Dendritic cell treated with granulocyte-macrophage colony-stimulating factor and Interleukin-4, amounts not matched to agents 40 ng/mL and 50 ng/mL, for 4 days (primary cell): ENCODE measurements at regions not wholly inside any gene's neighbourhood (a gene's known extent, or its start where the extent isn't known, plus 50 kb on each side); places are given as distances from the start of the nearest gene placed in this dataset.
"Not testable (repeated sequence)": the region's sequence is repeated elsewhere in the genome, so short reads cannot be mapped to it uniquely, and the experiment has no call there.

Experiments used
- H3K27ac Mint-ChIP-seq: one replicate; pipeline ENCODE4 v1.8.0; 2022; ENCODE audit warnings: mild to moderate bottlenecking, mixed read lengths
- H3K27me3 Mint-ChIP-seq: one replicate; pipeline ENCODE4 v1.8.0; 2022; ENCODE audit warnings: mild to moderate bottlenecking, mixed read lengths
- H3K36me3 Mint-ChIP-seq: one replicate; pipeline ENCODE4 v1.8.0; 2022; ENCODE audit warnings: low read depth, mixed read lengths
- H3K4me1 Mint-ChIP-seq: one replicate; pipeline ENCODE4 v1.8.0; 2022; ENCODE audit warnings: low read depth, mixed read lengths
- H3K4me3 Mint-ChIP-seq: one replicate; pipeline ENCODE4 v1.8.0; 2022; ENCODE audit warnings: mild to moderate bottlenecking, moderate library complexity, mixed read lengths
- H3K9me3 Mint-ChIP-seq: one replicate; pipeline ENCODE4 v1.8.0; 2022; ENCODE audit warnings: mixed read lengths
- intact Hi-C: fragments of 100-400 bp; cut with micrococcal nuclease; formaldehyde crosslinking; loops from one replicate; pipeline ENCODE4 v1.15.0; 2022

DNA sequence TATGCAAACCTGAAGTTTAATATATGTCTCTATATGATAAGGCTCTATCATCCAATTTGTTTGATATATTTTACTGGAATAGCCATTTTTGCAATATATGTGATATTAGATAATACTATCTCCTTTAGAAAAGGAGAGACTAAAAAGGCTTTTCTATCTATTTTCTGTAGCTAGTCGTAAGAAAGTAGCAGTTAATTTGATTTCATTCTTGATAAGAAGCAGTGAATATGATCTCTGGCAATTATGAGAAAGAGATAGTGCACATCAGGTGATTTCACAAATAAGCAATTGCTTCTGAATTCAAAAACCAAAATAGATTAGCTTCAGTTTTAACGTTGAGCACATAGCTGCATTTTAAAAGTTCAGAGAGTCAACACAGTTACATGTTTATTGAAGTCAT, 1318.4 kb downstream of the CDH8 start:
- intact Hi-C loops: no loop called here
- Mint-ChIP-seq H3K27me3 (no peaks in the 10 kb centered on the region), H3K9me3 (peaks cover 28% of the 10 kb centered on the region), H3K4me3 (no peak overlapping the region), H3K36me3 (no peaks in the 10 kb centered on the region), H3K4me1 (no peaks in the 10 kb centered on the region), H3K27ac (no peak overlapping the region)

DNA sequence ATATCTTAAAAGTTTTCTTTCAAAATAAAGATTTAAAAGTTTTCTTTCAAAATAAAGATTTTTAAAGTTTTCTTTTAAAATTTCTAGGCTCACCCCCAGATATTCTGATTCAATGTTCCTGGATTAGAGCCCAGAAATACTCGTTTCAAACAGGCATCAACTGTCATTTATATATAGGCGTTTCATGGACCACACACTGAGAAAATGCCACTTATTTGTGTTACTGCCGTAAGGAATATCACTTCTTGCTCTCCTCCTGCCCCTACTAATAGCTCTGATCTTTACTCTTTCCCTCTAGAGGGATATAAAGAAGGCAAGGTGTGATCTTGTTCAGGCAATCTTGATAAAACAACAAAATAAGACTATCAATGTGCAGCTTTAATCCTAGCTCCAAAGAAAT, 1324.1 kb downstream of the CDH8 start:
- H3K36me3 Mint-ChIP-seq: no peaks in the 10 kb centered on the region
- no peak overlapping the region for H3K4me3 Mint-ChIP-seq
- H3K4me1 Mint-ChIP-seq: no peaks in the 10 kb centered on the region
- no peak overlapping the region for H3K27ac Mint-ChIP-seq
- intact Hi-C loops: no loop called here
- no peaks in the 10 kb centered on the region for H3K27me3 Mint-ChIP-seq
- peaks cover 9% of the 10 kb centered on the region for H3K9me3 Mint-ChIP-seq

DNA sequence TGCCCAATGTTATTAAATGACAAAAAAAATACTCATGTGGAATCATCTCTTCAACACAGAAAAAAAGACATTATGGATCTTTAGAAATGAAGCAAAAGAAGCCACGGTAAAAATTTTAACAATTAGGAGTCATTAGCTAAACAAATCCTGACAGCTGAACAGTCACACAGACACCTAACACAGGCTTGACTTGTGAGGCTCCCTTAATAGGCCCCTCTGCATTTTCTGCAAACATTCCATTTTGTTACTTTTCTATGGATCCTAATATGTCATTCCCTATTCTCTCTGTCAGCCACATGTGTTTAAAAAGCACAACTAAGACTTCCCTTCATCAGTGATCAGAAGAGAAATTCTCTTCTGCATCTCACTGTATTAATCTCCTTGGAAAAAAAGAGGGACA, 1331.5 kb downstream of the CDH8 start:
- no peak overlapping the region for H3K4me3 Mint-ChIP-seq
- no peaks in the 10 kb centered on the region for H3K4me1 Mint-ChIP-seq
- no peaks in the 10 kb centered on the region for H3K27me3 Mint-ChIP-seq
- intact Hi-C loops: no loop called here
- no peaks in the 10 kb centered on the region for H3K36me3 Mint-ChIP-seq
- H3K27ac Mint-ChIP-seq: no peak overlapping the region
- H3K9me3 Mint-ChIP-seq: peaks cover 9% of the 10 kb centered on the region

DNA sequence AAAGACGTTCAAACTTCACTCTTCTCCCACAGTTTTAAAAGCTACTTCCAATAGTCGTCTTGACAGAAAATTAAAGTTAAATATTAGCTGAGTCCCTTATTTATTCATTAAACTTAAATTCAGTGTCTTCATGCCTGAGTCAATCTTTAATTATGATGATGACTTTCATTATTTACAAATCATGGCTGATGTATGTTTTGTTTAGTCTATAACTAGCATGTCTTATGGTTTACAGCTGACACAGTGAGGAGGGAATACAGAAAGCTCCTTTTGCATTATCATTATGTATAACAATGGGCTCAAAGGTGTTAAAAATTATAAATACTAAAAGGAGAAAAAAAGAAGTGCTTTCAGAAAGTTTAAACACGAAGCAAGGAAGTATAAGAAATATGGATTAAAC, 1333.1 kb downstream of the CDH8 start:
- Mint-ChIP-seq H3K4me1 (no peaks in the 10 kb centered on the region), H3K9me3 (peaks cover 4% of the 10 kb centered on the region), H3K36me3 (no peaks in the 10 kb centered on the region), H3K27ac (no peak overlapping the region), H3K4me3 (no peak overlapping the region), H3K27me3 (no peaks in the 10 kb centered on the region)
- intact Hi-C loops: no loop called here

DNA sequence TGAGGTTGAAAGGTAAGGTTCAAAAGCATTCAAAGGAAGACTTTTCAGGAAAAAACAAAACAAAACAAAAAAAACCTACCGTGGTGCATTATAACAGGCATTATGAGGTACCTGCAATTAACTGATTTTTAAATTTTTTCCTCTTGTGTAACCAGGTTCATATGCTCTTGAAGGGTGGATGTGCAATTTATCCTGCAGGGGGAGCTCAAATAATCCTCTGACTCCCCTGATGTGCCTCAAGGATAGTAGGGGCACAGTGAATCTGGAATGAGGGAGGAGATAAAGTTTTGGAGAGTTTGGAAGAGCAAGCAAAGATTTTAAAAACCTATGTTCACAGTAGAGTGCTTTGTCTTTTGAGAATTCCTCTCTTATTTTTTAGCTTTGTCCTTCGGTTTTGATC, 1349.4 kb downstream of the CDH8 start:
- H3K9me3 Mint-ChIP-seq: peaks cover 9% of the 10 kb centered on the region
- H3K27me3 Mint-ChIP-seq: no peaks in the 10 kb centered on the region
- H3K4me3 Mint-ChIP-seq: no peak overlapping the region
- no peak overlapping the region for H3K27ac Mint-ChIP-seq
- no peaks in the 10 kb centered on the region for H3K4me1 Mint-ChIP-seq
- H3K36me3 Mint-ChIP-seq: no peaks in the 10 kb centered on the region
- intact Hi-C loops: no loop called here

DNA sequence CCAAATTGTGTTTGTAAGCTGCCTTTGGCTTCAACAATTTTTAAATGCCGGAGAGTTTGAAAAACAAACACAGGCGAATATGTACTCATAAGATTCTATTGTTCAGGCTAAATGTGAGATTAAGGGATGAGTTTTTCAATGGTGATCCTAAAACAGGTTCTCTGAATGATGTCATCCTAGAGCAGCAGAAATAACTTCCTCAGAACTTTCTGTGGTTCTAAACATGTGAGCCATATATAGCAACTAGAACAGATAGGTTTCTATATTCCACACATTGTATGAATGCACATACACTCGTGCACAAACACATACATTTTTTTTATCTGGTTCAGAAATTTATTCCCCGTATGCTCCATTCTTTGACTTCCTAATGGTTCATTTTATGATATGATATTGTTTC, 1352.2 kb downstream of the CDH8 start:
- no peaks in the 10 kb centered on the region for H3K27me3 Mint-ChIP-seq
- H3K9me3 Mint-ChIP-seq: peaks cover 9% of the 10 kb centered on the region
- no peaks in the 10 kb centered on the region for H3K4me1 Mint-ChIP-seq
- H3K36me3 Mint-ChIP-seq: no peaks in the 10 kb centered on the region
- H3K27ac Mint-ChIP-seq: no peak overlapping the region
- intact Hi-C loops: no loop called here
- H3K4me3 Mint-ChIP-seq: no peak overlapping the region

DNA sequence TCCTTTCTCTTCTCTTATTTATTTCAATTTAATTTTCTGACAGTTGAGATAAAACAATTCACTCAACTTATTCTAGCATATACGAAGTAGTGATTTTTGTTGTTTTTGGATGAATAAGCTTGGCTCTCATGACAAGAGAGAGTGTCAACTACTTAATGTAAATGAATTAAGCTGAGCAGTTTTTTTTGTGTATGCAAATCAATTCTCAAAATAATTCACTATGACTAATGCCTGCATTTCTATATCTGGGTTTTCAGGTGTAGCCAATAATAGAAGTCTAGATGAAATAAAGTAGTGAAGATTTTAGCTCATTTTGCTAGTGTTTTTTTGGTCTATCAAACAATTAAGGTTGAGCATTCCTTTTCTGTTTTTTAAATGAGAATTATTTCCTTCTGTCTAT, 1354.0 kb downstream of the CDH8 start:
- Mint-ChIP-seq H3K4me1 (no peaks in the 10 kb centered on the region), H3K36me3 (no peaks in the 10 kb centered on the region), H3K27me3 (no peaks in the 10 kb centered on the region), H3K9me3 (peaks cover 9% of the 10 kb centered on the region), H3K4me3 (no peak overlapping the region), H3K27ac (no peak overlapping the region)
- intact Hi-C loops: no loop called here

DNA sequence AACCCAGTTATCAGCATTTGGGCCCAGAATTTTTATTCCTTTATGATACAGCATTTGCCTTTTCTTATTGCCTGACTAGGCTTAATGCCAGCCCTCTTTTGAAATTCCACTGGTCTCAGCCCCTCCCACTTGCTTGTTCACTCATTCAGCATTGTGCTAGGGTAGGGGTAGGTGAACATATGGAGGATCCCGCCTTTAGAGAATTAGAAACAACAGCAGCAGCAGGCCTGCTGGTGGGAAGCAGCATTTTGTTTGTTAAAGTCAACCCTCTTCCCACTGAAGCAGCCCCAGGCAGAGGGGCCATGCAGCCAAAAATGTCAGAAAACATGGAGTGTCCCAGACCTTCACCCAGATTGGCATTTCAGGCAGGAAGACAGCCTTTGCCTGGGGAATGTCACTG, 1355.2 kb downstream of the CDH8 start:
- no peaks in the 10 kb centered on the region for H3K4me1 Mint-ChIP-seq
- no peaks in the 10 kb centered on the region for H3K27me3 Mint-ChIP-seq
- intact Hi-C loops: no loop called here
- no peaks in the 10 kb centered on the region for H3K36me3 Mint-ChIP-seq
- H3K4me3 Mint-ChIP-seq: no peak overlapping the region
- no peak overlapping the region for H3K27ac Mint-ChIP-seq
- H3K9me3 Mint-ChIP-seq: no peaks in the 10 kb centered on the region

DNA sequence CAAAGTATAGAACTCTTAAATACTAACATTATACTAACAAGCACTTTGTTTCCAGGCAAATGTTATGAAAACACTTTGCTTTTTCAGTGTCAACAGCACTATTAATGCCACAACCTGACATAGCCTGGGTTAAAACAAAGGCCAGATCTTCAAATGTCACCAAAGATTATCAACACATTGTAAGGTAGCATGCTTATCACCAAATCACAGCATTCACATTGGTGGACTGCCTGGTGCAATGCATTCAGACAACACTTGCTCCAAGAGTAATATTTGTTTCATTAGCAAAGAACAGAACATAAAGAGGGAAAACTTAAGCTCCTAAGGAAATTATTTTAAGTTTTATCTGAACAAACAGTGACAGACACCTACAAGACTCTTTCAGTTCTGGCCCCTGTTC, 1361.2 kb downstream of the CDH8 start:
- no peaks in the 10 kb centered on the region for H3K4me1 Mint-ChIP-seq
- no peak overlapping the region for H3K27ac Mint-ChIP-seq
- H3K9me3 Mint-ChIP-seq: no peaks in the 10 kb centered on the region
- H3K4me3 Mint-ChIP-seq: no peak overlapping the region
- no peaks in the 10 kb centered on the region for H3K27me3 Mint-ChIP-seq
- intact Hi-C loops: no loop called here
- H3K36me3 Mint-ChIP-seq: no peaks in the 10 kb centered on the region

DNA sequence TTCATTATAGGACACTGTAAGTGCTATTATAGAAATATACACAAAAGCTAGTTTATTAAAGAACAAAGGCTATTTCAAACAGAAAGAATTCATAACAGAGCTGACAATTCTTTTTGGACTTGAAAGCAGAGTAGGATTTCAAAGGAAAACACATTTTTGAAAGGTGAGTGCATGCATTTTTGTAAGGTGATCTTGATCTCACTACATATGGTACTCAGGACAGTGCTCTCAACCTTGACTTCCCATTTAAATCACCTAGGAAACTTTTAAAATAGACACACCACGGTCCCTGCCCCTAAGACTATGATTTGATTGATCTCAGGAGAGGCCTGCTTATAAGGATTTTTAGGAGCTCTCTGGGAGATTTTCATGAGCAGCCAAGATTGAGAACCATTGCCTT, 1362.0 kb downstream of the CDH8 start:
- intact Hi-C loops: no loop called here
- Mint-ChIP-seq H3K36me3 (no peaks in the 10 kb centered on the region), H3K4me3 (no peak overlapping the region), H3K9me3 (no peaks in the 10 kb centered on the region), H3K4me1 (no peaks in the 10 kb centered on the region), H3K27ac (no peak overlapping the region), H3K27me3 (no peaks in the 10 kb centered on the region)

DNA sequence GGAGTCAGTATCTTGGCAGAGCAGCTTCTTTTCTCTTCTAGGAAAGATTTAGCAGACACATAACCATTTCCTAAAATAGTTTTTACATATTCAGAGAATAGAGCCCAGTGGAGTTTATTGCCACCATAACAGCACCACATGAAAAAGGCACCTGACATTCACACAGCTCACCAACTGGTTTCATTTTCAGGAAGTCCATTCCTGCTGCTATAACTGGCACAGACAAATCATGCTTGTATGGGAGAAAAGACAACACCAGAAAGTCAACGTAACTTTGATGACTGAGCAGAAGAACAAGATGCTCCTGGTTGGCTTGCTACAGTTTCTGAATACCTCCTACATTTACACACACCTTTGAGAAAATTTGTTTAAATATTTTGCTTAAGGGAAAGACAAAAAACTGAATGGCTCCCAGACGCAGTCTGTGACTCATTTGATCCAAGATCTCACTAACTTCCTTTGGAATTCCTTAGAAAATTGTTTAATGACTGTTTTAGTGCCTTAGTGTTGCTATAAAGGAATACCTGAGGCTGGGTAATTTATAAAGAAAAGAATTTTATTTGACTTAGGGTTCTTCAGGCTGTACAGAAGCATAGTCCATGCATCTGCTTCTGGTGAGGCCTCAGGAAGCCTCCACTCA, 1380.6 kb downstream of the CDH8 start:
- intact Hi-C loops: no loop called here
- Mint-ChIP-seq H3K9me3 (no peaks in the 10 kb centered on the region), H3K27me3 (no peaks in the 10 kb centered on the region), H3K4me1 (no peaks in the 10 kb centered on the region), H3K4me3 (no peak overlapping the region), H3K27ac (no peak overlapping the region), H3K36me3 (no peaks in the 10 kb centered on the region)

DNA sequence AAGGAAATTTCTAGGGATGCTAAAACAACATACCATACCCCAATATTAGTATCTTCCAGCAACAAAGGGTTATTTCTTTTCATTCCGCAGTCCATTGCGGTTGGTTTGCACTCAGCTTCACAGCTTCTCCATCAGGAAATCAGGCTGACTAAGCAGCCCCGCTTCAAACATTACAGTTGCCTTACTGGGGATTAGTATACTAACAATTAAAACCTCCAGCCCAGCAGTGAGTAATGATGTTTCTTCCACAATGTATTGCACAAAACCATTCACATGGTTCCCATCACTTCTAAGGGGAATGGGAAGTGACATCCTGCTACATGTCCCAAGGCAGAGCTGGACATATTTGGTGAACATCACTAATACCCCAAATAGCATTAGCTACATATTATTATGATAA, 1384.9 kb downstream of the CDH8 start:
- Mint-ChIP-seq H3K27ac (no peak overlapping the region), H3K4me3 (no peak overlapping the region), H3K9me3 (no peaks in the 10 kb centered on the region), H3K36me3 (no peaks in the 10 kb centered on the region), H3K27me3 (no peaks in the 10 kb centered on the region), H3K4me1 (no peaks in the 10 kb centered on the region)
- intact Hi-C loops: no loop called here

DNA sequence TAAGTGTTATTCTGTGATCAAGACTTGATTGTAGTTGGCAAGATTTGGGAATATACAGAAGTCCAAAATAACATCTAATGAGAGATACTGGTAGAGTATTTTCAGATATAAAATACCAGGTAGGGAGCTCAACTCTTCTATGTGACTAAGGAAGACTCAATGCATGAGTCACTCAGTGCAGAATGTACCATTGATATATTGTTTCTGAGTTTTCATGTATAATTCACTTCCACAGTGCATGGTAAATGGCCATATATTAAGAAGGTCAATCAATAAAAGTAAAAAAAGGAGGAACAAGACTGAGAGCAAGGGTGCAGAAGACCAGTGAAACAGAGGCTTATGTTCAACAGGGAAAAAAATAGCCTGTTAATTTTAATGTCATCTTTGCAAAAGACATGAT, 1387.9 kb downstream of the CDH8 start:
- no peaks in the 10 kb centered on the region for H3K36me3 Mint-ChIP-seq
- H3K4me3 Mint-ChIP-seq: no peak overlapping the region
- H3K4me1 Mint-ChIP-seq: no peaks in the 10 kb centered on the region
- peaks cover 12% of the 10 kb centered on the region for H3K9me3 Mint-ChIP-seq
- intact Hi-C loops: no loop called here
- no peaks in the 10 kb centered on the region for H3K27me3 Mint-ChIP-seq
- H3K27ac Mint-ChIP-seq: no peak overlapping the region

DNA sequence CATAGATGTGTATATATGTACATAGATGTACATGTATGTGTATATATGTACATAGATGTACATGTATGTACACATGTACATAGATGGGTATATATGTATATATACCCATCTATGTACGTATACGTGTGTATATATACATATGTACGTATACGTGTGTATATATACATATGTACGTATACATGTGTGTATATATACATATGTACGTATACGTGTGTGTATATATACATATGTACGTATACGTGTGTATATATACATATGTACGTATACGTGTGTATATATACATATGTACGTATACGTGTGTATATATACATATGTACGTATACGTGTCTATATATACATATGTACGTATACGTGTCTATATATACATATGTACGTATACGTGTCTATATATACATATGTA, 1388.8 kb downstream of the CDH8 start:
- H3K4me1 Mint-ChIP-seq, H3K27ac Mint-ChIP-seq, H3K27me3 Mint-ChIP-seq, H3K4me3 Mint-ChIP-seq, intact Hi-C loops, H3K36me3 Mint-ChIP-seq: not testable (repeated sequence)
- peaks cover 20% of the 10 kb centered on the region for H3K9me3 Mint-ChIP-seq

DNA sequence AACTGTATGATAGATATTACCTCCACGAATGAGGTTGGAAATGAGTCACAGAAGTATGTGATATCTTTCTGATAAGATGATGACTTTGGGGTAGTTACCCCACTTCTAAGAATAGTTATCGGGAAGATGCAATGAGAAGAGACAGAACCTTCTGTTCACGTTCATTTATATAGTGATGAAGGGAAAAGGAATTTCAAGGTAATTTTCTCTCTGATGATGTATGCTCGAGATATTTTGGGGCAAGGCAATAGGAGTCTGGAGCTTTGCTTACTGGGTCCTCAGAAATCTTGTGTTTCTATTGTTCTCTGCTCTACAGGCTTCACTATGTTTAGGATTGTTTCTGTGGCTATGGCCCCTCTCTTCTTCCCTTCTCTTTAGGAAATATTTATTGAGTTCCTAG, 1389.6 kb downstream of the CDH8 start:
- Mint-ChIP-seq H3K4me1 (no peaks in the 10 kb centered on the region), H3K9me3 (peaks cover 26% of the 10 kb centered on the region), H3K4me3 (no peak overlapping the region), H3K36me3 (no peaks in the 10 kb centered on the region), H3K27ac (no peak overlapping the region), H3K27me3 (no peaks in the 10 kb centered on the region)
- intact Hi-C loops: no loop called here
